Astrocyte of the cerebellum (primary cell): ENCODE measurements at regions not wholly inside any gene's neighbourhood (a gene's known extent, or its start where the extent isn't known, plus 50 kb on each side); places are given as distances from the start of the nearest gene placed in this dataset.

Experiments
- DNase-seq: peaks from one replicate; pipeline ENCODE4 v3.0.0-alpha.2; 2011; ENCODE audit warnings: low read depth
- H3K4me3 ChIP-seq: 2 replicates; pipeline ENCODE4 v1.5.1; 2011; ENCODE audit warnings: mild to moderate bottlenecking, low read depth, low read length, moderate library complexity
- in situ Hi-C: cut with HindIII; loops from 2 replicates; pipeline ENCODE4 v1.10.0; 2017; ENCODE audit warnings: low sequenced_read_pairs
- TF ChIP-seq, protein P1 (sequence below): IDR thresholded peaks from 2 replicates; pipeline ENCODE4 v1.5.1; 2012; ENCODE audit warnings: low read length, low read depth, moderate library complexity, mild to moderate bottlenecking; ENCODE audit errors: missing control alignments

- DNase-seq: no peak
- in situ Hi-C loops: no loop called here
- TF ChIP-seq, protein P1, sequence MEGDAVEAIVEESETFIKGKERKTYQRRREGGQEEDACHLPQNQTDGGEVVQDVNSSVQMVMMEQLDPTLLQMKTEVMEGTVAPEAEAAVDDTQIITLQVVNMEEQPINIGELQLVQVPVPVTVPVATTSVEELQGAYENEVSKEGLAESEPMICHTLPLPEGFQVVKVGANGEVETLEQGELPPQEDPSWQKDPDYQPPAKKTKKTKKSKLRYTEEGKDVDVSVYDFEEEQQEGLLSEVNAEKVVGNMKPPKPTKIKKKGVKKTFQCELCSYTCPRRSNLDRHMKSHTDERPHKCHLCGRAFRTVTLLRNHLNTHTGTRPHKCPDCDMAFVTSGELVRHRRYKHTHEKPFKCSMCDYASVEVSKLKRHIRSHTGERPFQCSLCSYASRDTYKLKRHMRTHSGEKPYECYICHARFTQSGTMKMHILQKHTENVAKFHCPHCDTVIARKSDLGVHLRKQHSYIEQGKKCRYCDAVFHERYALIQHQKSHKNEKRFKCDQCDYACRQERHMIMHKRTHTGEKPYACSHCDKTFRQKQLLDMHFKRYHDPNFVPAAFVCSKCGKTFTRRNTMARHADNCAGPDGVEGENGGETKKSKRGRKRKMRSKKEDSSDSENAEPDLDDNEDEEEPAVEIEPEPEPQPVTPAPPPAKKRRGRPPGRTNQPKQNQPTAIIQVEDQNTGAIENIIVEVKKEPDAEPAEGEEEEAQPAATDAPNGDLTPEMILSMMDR: no peak
- no peak overlapping the region for H3K4me3 ChIP-seq
Measured at GRCh38 chr1:185459141-185459540, 142.1 kb upstream of the IVNS1ABP start.

GRCh38 chr1:185458670-185459069, 141.6 kb upstream of the IVNS1ABP start:
- H3K4me3 ChIP-seq: no peak overlapping the region
- in situ Hi-C loops: no loop called here
- DNase-seq: no peak
- TF ChIP-seq, protein P1: no peak

DNA sequence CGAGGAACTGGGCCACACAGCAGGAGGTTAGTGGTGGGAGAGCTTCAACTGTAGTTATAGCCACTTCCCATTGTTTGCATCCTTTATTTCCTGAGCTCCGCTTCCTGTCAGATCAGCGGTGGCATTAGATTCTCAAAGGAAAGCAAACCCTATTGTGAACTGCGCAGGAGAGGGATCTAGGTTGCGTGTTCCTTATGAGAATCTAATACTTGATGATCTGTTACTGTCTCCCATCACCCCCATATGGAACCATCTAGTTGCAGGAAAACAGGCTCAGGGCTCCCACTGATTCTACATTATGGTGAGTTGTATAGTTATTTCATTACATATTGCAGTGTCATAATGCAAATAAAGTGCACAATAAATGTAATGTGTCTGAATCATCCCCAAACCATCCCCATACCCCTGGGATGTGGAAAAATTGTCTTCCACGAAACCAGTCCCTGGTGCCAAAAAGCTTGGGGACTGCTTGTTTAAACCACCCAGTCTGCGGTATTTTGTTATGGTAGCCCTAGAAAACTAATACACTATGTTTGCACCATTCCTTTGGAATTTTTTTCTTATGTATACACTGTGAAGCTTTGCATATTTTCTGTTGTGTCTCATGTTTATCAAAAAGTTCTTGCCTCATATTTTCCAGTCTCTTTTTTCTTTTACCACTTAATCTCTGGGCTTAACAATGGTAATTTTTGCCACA, 136.6 kb upstream of the IVNS1ABP start:
- no peak overlapping the region for H3K4me3 ChIP-seq
- TF ChIP-seq, protein P1: no peak
- in situ Hi-C loops: no loop called here
- DNase-seq: peak; percentile 45

- in situ Hi-C loops: no loop called here
- DNase-seq: no peak
- no peak overlapping the region for H3K4me3 ChIP-seq
- TF ChIP-seq, protein P1: no peak
Measured at GRCh38 chr1:185450917-185451316, 133.9 kb upstream of the IVNS1ABP start.

GRCh38 chr1:185450060-185450788, 133.2 kb upstream of the IVNS1ABP start:
- no peak overlapping the region for H3K4me3 ChIP-seq
- in situ Hi-C loops: no loop called here
- no peak for DNase-seq
- TF ChIP-seq, protein P1: no peak

DNA sequence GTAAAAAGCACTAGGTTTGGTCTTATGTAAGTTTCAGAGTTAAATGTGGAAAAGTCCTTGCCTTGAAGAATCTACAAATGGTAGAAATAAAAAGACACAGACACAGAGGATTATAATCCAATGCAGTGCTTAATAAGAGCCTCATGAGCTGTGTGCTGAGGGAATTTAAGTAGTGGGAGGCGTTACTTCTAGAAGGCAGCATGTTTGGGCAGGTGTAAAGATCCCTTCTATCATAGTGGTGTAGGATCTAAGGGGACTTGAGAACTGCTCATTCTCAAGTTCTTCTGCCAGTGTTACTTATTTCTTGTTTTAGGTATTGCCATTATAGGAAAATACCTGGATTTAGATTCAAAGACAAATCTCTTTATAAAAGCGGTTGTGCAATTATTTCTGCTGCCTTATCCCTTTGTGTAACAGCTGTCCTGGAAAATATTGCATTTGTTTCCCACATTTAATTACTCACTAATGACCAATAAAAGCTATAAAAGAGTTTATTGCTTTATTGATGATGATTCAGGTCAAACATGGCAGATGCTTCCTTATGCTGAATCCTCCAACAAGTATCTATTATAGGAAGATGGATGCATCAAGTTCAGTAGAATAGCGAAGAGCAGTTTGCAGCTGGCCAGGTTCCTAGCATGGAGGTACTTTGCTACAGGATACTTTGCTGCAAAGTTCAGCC, 132.5 kb upstream of the IVNS1ABP start:
- no peak overlapping the region for H3K4me3 ChIP-seq
- TF ChIP-seq, protein P1: no peak
- no peak for DNase-seq
- in situ Hi-C loops: no loop called here
